ENCODE measurements at regions not wholly inside any gene's neighbourhood (a gene's known extent, or its start where the extent isn't known, plus 50 kb on each side); places are given as distances from the start of the nearest gene placed in this dataset.

GRCh38 chr6:149231778-149232177 lies 85.7 kb upstream of the TAB2 start:
- TF ChIP-seq, protein P1, sequence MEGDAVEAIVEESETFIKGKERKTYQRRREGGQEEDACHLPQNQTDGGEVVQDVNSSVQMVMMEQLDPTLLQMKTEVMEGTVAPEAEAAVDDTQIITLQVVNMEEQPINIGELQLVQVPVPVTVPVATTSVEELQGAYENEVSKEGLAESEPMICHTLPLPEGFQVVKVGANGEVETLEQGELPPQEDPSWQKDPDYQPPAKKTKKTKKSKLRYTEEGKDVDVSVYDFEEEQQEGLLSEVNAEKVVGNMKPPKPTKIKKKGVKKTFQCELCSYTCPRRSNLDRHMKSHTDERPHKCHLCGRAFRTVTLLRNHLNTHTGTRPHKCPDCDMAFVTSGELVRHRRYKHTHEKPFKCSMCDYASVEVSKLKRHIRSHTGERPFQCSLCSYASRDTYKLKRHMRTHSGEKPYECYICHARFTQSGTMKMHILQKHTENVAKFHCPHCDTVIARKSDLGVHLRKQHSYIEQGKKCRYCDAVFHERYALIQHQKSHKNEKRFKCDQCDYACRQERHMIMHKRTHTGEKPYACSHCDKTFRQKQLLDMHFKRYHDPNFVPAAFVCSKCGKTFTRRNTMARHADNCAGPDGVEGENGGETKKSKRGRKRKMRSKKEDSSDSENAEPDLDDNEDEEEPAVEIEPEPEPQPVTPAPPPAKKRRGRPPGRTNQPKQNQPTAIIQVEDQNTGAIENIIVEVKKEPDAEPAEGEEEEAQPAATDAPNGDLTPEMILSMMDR (conservative IDR thresholded peaks at IDR 0.05; ENCODE audit: low read length) = no peak
- no peak for TF ChIP-seq EZH2phosphoT487 (IDR thresholded peaks at IDR 0.05; ENCODE audit: borderline replicate concordance, low read depth, low read length)

All from OCI-LY7 (cell line).